ENCODE measurements at regions not wholly inside any gene's neighbourhood (a gene's known extent, or its start where the extent isn't known, plus 50 kb on each side); places are given as distances from the start of the nearest gene placed in this dataset.
A peak's percentile ranks its signal among the peaks of the same experiment; 100 is the strongest.

- no peak for DNase-seq (ENCODE audit: low read depth)
- in situ Hi-C loops (cut with HindIII; ENCODE audit: low sequenced_read_pairs): no loop called here
- no peak for TF ChIP-seq CTCF (IDR thresholded peaks at IDR 0.05; ENCODE audit: low read depth, low read length, missing control alignments)
- H3K4me3 ChIP-seq (ENCODE audit: low read depth, low read length): no peak overlapping the region
Observed at GRCh38 chr3:94299716-94300115, 236.9 kb downstream of the NSUN3 start.

GRCh38 chr3:94301366-94301765, 238.5 kb downstream of the NSUN3 start:
- in situ Hi-C loops (cut with HindIII; ENCODE audit: low sequenced_read_pairs): no loop called here
- no peak for DNase-seq (ENCODE audit: low read depth)

GRCh38 chr3:94303266-94303665, 240.4 kb downstream of the NSUN3 start:
- DNase-seq (ENCODE audit: low read depth): no peak
- no peak overlapping the region for H3K4me3 ChIP-seq (ENCODE audit: low read depth, low read length)
- in situ Hi-C loops (cut with HindIII; ENCODE audit: low sequenced_read_pairs): no loop called here
- no peak for TF ChIP-seq CTCF (IDR thresholded peaks at IDR 0.05; ENCODE audit: low read depth, low read length, missing control alignments)

More at GRCh38 chr3:94301366-94301765, 238.5 kb downstream of the NSUN3 start:
- no peak overlapping the region for H3K4me3 ChIP-seq (ENCODE audit: low read depth, low read length)
- TF ChIP-seq CTCF (IDR thresholded peaks at IDR 0.05; ENCODE audit: low read depth, low read length, missing control alignments): no peak

GRCh38 chr3:94303897-94304296, 241.0 kb downstream of the NSUN3 start:
- peak; percentile 36 for DNase-seq (ENCODE audit: low read depth)
- in situ Hi-C loops (cut with HindIII; ENCODE audit: low sequenced_read_pairs): no loop called here
- H3K4me3 ChIP-seq (ENCODE audit: low read depth, low read length): no peak overlapping the region
- TF ChIP-seq CTCF (IDR thresholded peaks at IDR 0.05; ENCODE audit: low read depth, low read length, missing control alignments): peak; percentile 22

GRCh38 chr3:94304954-94305353, 242.1 kb downstream of the NSUN3 start:
- in situ Hi-C loops (cut with HindIII; ENCODE audit: low sequenced_read_pairs): no loop called here
- DNase-seq (ENCODE audit: low read depth): no peak
- no peak overlapping the region for H3K4me3 ChIP-seq (ENCODE audit: low read depth, low read length)
- no peak for TF ChIP-seq CTCF (IDR thresholded peaks at IDR 0.05; ENCODE audit: low read depth, low read length, missing control alignments)

- TF ChIP-seq CTCF (IDR thresholded peaks at IDR 0.05; ENCODE audit: low read depth, low read length, missing control alignments): no peak
- in situ Hi-C loops (cut with HindIII; ENCODE audit: low sequenced_read_pairs): no loop called here
- H3K4me3 ChIP-seq (ENCODE audit: low read depth, low read length): no peak overlapping the region
- DNase-seq (ENCODE audit: low read depth): no peak
Observed at GRCh38 chr3:94305835-94306611, 243.2 kb downstream of the NSUN3 start.

Measured in astrocyte of the cerebellum (primary cell).